NCI-H82 treated with DMSO at 0.1 percent for 48 hours (cell line): ENCODE measurements at regions not wholly inside any gene's neighbourhood (a gene's known extent, or its start where the extent isn't known, plus 50 kb on each side); places are given as distances from the start of the nearest gene placed in this dataset.
"Not testable (repeated sequence)": the region's sequence is repeated elsewhere in the genome, so short reads cannot be mapped to it uniquely, and the experiment has no call there.

Experiments used
- DNase-seq: peaks from one replicate; lab custom pipeline; 2025; ENCODE audit not compliant: unreplicated experiment; lab: John Stamatoyannopoulos, UW

DNA sequence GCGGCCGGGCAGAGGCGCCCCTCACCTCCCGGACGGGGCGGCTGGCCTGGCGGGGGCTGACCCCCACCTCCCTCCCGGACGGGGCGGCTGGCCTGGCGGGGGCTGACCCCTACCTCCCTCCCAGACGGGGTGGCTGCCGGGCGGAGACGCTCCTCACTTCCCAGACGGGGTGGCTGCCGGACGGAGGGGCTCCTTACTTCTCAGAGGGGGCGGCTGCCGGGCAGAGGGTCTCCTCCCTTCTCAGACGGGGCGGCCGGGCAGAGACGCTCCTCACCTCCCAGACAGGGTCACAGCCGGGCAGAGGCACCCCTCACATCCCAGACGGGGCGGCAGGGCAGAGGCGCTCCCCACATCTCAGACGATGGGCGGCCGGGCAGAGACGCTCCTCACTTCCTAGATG is 321.8 kb upstream of the SGCG start:
- not testable (repeated sequence) for DNase-seq

DNA sequence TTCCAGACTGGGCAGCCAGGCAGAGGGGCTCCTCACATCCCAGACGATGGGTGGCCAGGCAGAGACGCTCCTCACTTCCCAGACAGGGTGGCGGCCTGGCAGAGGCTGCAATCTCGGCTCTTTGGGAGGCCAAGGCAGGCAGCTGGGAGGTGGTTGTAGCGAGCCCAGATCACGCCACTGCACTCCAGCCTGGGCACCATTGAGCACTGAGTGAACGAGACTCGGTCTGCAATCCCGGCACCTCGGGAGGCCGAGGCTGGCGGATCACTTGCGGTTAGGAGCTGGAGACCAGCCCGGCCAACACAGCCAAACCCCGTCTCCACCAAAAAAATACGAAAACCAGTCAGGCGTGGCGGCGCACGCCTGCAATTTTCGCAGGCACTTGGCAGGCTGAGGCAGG is 321.4 kb upstream of the SGCG start:
- DNase-seq = not testable (repeated sequence)

DNA sequence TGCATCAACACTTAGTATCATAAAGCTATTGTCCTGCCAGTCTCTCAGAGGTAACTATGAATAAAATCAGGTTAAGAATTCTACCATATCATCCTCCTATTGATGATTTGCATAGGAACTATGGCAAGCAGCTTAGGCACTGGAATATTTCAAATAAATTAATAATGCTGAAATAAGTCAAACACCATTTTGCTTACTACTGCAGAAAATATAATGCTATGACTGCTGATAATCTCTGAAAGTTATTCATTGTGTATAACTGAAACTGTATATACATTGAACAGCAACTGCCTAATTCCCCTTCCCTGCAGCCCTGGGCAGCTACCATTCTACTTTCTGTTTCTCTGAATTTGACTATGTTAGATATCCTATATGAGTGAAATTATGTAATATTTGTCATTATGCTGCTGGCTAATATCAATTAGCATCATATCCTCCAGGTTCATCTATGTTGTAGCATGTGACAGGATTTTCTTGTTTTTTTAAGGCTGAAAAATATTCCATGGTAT is 318.8 kb upstream of the SGCG start:
- DNase-seq = no peak

DNA sequence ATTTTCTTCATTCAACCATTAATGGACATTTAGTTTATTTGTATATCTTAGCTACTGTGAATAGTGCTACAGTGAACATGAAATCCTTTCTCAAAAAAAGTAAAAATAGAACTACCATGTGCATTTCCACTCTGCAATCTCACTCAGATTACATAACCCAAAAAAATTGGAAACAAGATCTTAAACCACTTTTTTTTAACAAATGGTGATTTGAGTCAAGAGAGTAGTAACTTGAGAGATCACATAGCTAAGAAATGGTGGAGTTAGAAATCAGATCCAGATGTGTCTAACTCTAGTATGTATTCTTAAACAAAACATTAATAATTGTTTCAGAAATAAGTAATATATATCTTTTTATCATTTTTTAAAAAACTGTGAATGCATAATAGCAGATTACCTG is 318.3 kb upstream of the SGCG start:
- no peak for DNase-seq

DNA sequence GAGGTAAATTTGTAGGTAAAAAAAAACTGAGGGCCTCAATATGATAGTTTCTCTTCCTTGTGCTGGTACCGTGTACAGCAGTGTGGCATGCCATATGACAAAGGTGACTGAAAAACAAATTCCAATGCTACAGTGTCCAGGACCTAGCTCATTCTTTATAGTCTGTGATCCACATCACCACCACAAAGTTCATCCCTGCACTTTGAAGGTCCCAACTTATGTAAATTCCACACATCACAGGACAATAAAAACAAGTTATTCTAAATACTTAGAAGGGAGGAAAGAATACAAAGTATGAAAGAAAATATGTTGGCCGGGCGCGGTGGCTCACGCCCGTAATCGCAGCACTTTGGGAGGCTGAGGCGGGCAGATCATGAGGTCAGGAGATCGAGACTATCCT is 314.6 kb upstream of the SGCG start:
- DNase-seq = no peak

DNA sequence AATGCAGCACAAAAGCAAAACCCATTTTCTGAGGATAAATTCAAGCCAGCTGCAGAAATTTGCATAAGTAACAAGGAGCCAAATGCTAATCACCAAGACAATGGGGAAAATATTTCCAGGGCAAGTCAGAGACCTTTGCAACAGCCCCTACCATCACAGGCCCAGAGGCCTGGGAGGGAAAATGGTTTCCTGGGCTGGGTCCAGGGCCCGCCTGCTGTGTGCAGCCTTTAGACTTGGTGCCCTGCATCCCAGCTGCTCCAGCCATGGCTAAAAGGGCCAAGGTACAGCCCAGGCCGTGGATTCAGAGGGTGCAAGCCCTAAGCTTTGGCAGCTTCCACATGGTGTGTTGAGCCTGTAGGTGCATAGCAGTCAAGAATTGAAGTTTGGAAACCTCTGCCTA is 309.5 kb upstream of the SGCG start:
- no peak for DNase-seq

DNA sequence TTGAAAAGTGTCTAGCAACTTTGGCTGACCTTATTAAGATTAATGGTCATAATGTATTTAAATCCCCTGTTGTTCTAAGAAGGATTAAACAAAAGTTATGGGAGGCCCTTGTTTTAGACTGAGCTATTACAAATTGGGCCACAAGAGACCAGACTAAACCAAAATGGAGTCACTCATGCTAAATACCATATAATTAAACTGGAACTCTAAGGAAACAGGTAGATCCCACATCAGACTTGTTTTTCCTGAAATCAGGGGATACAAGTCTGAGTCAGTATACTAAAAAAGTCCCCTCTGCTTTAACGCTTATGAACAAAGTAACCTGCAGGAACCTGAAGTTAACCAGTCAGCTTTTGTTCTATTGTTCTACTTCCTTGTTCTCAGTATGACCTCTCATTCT is 305.9 kb upstream of the SGCG start:
- DNase-seq = no peak

DNA sequence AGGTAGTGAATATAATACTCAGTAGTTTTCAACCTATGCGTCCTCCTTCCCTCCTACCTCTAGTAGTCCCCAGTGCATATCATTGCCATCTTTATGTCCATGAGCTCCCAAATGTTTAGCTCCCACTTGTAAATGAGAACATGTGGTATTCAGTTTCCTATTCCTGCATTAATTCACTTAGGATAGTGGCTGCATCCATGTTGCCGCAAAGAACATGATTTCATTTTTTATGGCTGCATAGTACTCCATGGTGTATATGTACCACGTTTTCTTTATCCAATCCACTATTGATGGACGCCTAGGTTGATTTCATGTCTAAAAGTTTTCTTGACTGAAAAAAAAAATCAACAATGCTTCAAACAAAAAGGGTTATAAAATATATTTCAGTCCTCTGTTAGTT is 303.4 kb upstream of the SGCG start:
- DNase-seq = no peak

DNA sequence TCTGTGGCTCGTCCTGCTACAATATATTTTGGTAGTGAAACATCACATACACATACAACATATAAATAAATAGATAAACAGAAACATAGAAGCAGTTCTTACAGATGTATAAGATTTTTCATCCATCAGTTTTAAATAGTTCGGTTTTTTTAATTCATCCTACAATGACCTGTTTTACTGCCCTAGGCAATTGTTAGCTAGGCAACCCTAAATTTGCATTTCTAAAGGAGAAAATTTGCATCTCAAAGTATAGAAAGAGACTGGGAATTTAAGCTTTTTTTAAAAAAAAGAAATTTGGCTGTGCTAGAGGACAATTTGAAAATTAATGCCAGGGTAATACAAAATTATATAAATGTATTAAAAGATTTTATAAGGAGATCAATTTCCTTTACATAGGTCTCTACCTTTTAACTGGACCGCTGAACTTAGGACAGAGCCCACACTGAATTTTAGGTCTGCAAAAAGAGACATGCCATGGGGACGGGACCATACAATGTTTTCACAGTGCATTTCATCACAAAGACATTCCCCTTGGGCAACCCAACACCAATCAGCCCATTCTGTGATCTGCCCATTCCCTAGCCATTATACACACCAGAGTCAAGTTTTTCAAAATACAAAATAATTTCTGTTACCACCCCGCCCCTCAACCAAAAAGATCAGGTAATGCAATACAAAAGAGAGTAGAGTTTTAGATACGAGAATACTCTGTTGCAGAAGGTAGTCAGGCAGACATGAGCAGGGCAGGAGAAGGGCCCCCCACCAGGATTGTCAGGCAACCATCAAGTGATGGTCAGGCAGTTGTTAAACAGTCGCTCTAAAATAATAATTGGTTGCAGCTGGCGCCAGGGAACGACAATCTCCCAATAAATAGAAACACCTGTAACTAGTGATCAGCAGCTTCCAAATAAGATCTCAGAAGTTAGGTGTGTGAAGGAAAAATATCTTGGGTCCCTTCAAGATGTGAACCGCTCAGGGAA is 299.7 kb upstream of the SGCG start:
- no peak for DNase-seq

DNA sequence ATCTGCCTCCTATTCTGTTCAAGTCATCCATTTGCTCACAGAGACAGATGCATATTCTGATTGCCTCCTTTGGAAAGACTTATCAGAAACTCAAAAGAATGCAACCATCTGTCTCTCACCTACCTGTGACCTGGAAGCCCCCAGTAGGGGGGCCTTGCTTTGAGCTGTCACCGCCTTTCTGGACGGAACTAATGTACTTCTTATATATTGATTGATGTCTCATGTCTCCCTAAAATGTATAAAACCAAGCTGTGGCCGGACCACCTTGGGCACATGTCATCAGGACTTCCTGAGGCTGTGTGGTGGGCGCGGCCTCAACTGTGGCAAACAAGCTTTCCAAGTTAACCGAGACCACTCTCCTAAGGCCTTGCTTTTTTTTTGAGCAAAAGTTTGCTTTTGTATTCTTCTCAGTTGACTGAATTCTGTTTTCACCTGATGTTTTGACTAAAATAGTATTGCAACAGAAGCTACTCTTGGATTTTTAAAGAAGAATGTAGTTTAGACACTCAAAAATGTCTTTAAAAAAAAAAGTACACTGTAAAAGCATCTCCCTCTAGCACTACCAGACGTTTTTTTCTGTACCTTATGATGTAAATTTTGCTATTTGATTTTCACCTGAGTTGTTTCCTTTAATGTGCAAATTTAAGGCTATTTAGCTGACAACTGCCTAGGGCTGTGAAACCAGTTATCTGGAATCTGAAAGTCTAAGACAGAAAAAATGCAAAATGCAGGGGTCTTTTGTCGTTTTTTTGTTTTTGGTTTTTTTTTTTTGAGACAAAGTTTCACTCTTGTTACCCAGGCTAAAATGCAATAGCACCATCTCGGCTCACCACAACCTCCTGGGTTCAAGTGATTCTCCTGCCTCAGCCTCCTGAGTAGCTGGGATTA is 298.8 kb upstream of the SGCG start:
- not testable (repeated sequence) for DNase-seq

DNA sequence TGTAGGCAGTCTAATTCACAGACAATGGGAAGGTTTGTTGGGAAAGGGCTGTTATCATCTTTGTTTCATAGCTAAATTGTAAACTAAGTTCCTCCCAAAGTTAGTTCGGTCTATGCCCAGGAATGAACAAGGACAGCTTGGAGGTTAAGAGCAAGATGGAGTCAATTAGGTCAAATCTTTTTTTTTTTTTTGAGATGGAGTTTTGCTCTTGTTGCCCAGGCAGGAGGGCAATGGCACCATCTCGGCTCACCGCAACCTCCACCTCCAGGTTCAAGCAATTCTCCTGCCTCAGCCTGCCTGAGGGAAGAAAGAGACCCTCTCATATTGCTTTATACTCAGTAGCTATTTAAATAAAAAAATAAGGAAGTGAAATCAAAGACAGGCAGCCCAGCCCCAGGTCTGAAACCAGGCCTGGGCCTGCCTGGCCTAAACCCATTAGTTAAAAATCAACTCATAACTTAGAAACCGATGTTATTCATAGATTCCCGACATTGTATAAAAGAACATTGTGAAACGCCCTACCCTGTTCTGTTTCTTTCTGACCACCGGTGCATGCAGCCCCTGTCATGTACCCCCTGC is 297.4 kb upstream of the SGCG start:
- DNase-seq = no peak

DNA sequence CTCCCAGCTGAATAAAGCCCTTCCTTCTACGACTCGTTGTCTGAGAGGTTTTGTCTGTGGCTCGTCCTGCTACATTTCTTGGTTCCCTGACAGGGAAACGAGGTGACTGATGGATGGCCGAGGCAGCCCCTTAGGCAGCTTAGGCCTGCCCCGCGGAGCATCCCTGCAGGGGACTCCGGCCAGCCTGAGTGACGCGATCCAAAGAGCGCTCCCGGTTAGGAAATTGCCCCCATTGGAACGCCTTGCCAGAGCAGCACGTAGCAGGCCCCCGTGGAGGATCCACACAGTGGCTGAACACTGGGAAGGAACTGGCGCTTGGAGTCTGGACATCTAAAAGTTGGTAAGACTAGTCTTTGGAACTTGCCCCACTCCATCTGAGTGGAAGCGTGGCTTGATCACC is 296.8 kb upstream of the SGCG start:
- no peak for DNase-seq

DNA sequence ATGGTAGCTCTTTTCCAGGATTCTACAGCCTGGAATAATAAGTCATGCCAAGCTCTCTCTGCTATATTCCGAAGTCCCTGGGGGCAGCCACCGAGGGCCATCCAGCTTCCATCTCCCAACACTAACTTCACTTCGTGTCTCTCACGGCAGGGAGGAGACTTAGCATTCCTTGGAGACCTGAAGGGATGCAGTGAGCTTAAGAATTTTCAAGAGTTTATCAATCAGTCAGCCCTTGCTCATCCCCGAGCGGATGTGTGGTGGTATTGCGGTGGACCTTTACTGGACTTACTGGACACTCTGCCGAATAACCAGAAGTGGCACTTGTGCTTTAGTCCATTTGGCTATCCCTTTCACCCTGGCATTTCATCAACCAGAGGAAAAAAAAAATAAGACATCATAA is 294.7 kb upstream of the SGCG start:
- not testable (repeated sequence) for DNase-seq

DNA sequence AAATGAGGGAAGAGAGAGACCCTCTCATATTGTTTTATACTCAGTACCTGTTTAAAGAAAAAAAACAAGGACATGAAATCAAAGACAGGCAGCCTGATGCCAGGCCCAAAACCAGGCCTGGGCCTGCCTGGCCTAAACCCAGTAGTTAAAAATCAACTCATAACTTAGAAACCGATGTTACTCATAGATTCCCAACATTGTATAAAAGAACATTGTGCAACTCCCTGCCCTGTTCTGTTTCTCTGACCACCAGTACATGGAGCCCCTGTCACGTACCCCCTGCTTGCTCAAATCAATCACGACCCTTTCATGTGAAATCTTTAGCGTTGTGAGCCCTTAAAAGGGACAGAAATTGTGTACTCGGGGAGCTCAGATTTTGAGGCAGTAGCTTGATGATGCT is 291.4 kb upstream of the SGCG start:
- DNase-seq = not testable (repeated sequence)

DNA sequence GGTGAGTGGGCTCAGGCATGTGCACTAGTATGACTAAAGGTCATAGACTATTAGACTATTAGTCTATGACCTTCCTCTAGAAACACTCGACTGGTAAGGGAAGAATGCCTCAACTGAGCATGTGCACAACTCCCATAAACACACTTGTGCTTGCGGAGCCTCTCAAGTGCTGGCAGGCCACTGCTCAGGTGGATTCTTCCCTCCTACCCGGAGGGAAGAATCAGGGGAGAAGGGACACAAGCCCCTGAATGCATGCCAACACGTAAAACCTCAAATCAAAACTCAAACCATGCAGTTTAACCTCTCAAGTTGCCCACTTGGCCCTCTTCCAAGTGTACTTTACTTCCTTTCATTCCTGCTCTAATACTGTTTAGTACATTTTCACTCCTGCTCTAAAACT is 287.6 kb upstream of the SGCG start:
- DNase-seq = no peak

DNA sequence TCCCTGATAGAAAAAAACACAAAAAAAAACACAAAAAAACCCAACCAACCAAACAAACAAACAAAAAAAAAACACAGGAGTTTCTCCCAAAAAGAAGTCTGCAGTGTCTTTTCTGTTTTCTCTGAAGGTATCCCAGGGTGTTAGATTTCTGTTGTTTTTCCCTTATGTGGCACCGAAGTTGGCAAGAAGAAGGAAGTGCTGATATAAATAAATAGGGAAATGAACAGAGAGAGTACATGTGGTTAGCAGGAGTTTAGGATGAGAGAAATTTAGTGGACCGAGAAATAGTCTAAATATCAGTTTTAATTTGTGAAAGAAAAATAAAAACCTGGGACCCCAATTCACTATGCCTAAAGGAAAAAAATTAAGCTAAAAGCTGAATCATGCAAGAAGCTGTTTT is 287.0 kb upstream of the SGCG start:
- no peak for DNase-seq

DNA sequence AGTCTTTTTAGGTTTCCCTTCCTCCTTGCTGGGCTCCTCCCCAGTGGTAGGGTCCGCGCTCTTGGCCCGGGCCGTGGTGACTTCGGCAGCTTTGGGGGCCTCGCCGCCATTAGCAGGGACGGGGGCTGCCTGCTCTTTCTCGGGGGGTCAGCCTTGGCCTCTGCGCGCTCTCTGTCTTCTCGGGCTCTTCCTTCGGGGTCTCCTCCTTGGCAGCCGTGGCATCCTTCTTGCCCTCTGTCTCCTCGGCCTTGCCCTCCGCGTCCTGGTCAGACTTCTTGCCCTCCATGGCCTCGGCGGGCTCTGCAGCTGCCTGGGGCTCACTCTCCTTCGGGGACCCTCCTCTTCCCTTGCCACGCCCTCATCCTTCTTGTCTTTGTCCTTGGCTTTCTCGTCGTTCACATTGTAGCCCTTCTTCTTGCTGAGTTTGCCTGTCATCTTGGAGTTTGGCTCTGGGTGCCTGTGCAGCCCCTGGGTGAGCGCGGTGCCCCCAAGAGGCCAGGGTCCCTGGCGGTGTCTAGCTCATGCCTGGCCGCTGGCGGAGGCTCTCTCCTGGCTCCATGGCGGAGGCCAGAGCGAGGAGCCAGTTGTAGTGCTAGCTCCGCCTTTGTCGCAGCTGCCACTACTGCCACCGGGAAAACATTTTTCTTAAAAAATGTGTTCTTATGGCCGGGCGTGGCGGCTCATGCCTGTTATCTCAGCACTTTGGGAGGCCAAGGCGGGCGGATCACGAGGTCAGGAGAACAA is 283.0 kb upstream of the SGCG start:
- DNase-seq = no peak

DNA sequence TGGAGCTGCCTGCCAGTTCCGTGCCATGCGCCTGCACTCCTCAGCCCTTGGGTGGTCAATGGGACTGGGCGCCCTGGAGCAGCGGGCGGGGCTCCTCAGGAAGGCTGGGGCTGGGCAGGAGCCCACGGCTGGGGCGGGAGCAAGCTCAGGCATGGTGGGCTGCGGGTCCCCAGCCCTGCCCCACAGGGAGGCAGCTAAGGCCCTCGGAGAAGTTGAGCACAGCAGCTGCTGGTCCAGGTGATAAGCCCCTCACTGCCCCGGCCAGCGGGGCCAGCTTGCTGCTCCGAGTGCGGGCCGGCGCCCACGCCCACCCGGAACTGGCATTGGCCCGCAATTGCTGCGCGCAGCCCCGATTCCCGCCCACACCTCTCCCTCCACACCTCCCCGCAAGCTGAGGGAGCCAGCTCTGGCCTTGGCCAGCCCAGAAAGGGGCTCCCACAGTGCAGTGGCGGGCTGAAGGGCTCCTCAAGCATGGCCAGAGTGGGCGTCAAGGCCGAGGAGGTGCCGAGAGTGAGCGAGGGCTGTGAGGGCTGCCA is 280.3 kb upstream of the SGCG start:
- not testable (repeated sequence) for DNase-seq

DNA sequence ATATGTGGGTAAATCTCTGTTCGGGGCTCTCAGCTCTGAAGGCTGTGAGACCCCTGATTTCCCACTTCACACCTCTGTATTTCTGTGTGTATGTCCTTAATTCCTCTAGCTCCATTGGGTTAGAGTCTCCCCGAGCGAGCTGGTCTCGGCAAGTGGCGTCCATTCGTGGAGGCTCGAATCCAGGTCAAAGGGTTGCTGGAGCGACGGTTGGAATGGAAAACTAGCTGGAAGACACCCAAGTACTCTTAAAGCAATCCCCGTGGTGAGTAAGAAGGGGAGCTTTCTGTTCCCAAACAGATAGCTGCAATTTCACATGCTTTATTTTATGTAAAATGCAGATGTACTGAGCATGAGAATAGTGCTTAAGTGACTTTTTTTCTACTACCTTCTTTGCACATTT is 277.5 kb upstream of the SGCG start:
- no peak for DNase-seq

DNA sequence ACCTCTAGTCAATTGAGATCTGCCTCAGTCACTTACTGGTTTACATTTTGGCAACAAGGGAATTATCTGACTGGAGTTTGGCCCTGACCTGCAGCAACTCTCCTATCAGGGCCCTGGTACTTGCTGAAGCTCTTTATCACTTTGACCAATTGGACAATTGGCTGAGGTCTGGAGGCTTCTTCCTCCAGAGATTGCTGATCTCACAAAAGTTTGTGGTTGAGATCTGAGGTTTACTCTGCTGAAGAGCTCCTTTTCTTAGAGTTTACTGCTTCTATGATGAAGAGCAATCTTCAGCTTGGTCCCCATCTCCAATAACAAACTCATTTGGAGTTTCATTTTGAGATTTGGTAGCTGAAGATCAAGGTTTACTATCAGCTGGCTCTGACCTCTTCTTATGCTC is 276.9 kb upstream of the SGCG start:
- no peak for DNase-seq
